Right lobe of liver (tissue), 6 donors: ENCODE measurements at regions not wholly inside any gene's neighbourhood (a gene's known extent, or its start where the extent isn't known, plus 50 kb on each side); places are given as distances from the start of the nearest gene placed in this dataset.

Source experiments
- ATAC-seq, 4 donors: fragments of 200-7000 bp; cut with Tn5 transposase; one replicate each; pipeline ENCODE4 v1.9.1; 2020; ENCODE audit warnings: mild to moderate bottlenecking in 4 of 4, moderate library complexity in 4 of 4
- DNase-seq, 3 donors: peaks; one replicate each; pipeline ENCODE4 v3.0.0-alpha.2; 2020
- H3K27ac ChIP-seq, 3 donors: fragments of 200-600 bp; one replicate each; pipeline ENCODE4 v1.8.0; 2022
- H3K27me3 ChIP-seq, 2 donors: fragments of 200-600 bp; one replicate each; pipeline ENCODE4 v1.8.0; 2022
- H3K36me3 ChIP-seq, 4 donors: fragments of 200-600 bp; sonication (generic) in 1 of 4; one replicate each; pipeline versions ENCODE4 v1.5.1 to v1.8.0; 2017 to 2022; ENCODE audit warnings: control low read depth in 1 of 4
- H3K4me1 ChIP-seq, 4 donors: fragments of 200-600 bp; sonication (generic) in 1 of 4; one replicate each; pipeline versions ENCODE4 v1.5.1 to v1.8.0; 2017 to 2022; ENCODE audit warnings: control low read depth in 1 of 4
- H3K4me3 ChIP-seq, 3 donors: fragments of 200-600 bp; one replicate each; pipeline ENCODE4 v1.8.0; 2022
- H3K9me3 ChIP-seq, 4 donors: fragments of 200-600 bp; sonication (generic) in 1 of 4; one replicate each; pipeline versions ENCODE4 v1.5.1 to v1.8.0; 2017 to 2022; ENCODE audit warnings: control low read depth in 1 of 4
- POLR2A ChIP-seq: fragments of 450-650 bp; IDR thresholded peaks from one replicate; pipeline ENCODE4 v1.6.1; 2017; ENCODE audit warnings: antibody characterized with exemption, mild to moderate bottlenecking
- WGBS: methylation state at CpG from one replicate; pipeline ENCODE4 v1.1.6; 2018; ENCODE audit warnings: low coverage, low lambda C conversion rate; ENCODE audit not compliant: insufficient coverage; ENCODE audit errors: missing lambda C conversion rate; 5-methylcytosine and 5-hydroxymethylcytosine counted together
- intact Hi-C, 2 donors: fragments of 100-400 bp; cut with DNase I; formaldehyde crosslinking; loops; one replicate each; pipeline versions ENCODE4 v1.11.2 to v1.14.1; 2022
- TF ChIP-seq, protein P1 (sequence below), 4 donors: fragments of 200-600 bp in 3 of 4; fragments of 450-650 bp in 1 of 4; IDR thresholded peaks; one replicate each; pipeline versions ENCODE4 v1.5.1 to v1.8.0; 2016 to 2022; ENCODE audit warnings: antibody characterized with exemption in 4 of 4, mild to moderate bottlenecking in 2 of 4
- donor health status: DM: no; HTN: yes; CAD: no.
- donor health status: DM: no; HTN: no; CAD: no.
- donor health status: DM: no; HTN: no; CAD: no.
- donor health status: DM: no; HTN: yes; CAD: no.
- donor health status: DM: no; HTN: yes; CAD: no.

DNA sequence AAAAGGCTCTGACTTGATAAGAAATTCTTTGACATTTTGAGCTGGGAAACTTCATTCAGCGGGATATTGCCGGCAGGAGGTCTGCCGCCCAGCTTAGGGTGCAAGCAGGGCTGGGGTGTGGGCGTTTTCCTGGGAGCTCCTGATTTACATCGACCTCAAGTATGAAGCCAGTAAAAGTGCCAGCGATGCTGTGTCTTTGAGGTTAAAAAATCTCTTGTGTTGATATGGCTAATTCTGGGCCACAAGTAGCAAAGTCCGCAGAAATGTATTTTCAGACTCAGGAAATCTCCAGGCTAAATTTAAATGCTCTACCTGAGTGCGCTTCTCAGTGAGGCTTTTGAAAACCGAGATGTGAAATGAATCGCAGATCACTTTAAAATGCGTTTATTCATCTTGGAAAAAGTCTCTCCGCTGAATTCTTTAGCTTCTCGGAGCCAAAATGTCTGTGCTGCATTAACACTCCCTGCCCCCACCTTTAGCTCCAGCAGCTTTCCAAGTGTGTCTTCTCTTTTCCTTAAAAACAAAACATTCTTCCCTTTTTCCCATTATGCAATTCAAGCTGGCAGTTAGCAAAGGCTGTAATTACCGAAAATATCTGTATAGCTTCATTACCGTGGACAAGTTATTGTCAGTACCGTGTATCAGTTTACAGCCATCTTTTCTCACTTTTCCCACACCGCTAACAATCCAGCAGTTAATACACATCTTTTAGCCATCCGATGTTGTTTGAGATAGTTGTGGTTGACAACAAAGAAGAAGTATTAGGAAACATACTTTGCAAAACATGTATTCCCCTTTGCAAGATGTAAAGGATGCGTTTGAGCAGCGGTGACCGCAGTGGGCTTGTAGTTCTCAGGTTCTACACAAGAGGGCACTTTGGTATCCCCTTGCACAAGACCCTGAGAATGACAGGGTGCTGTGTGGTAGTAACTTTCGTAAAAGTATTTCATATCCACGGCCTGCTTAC is 136.0 kb upstream of the STX18 start:
- ATAC-seq, result no peak
- Histone ChIP-seq H3K4me1 (peaks cover 0 to 14% (median 0%) of the 10 kb centered on the region in 4 donors), H3K27me3 (no peaks in the 10 kb centered on the region), H3K4me3 (no peak overlapping the region), H3K36me3 (no peaks in the 10 kb centered on the region), H3K9me3 (no peaks in the 10 kb centered on the region), H3K27ac (no peak overlapping the region)
- TF ChIP-seq POLR2A, result no peak
- TF ChIP-seq, protein P1, sequence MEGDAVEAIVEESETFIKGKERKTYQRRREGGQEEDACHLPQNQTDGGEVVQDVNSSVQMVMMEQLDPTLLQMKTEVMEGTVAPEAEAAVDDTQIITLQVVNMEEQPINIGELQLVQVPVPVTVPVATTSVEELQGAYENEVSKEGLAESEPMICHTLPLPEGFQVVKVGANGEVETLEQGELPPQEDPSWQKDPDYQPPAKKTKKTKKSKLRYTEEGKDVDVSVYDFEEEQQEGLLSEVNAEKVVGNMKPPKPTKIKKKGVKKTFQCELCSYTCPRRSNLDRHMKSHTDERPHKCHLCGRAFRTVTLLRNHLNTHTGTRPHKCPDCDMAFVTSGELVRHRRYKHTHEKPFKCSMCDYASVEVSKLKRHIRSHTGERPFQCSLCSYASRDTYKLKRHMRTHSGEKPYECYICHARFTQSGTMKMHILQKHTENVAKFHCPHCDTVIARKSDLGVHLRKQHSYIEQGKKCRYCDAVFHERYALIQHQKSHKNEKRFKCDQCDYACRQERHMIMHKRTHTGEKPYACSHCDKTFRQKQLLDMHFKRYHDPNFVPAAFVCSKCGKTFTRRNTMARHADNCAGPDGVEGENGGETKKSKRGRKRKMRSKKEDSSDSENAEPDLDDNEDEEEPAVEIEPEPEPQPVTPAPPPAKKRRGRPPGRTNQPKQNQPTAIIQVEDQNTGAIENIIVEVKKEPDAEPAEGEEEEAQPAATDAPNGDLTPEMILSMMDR (IDR thresholded peaks at IDR 0.05), result peak in 3 of 4 donors; percentile 15 to 41 (median 23)
- intact Hi-C loops, result no loop called here
- no peak for DNase-seq
- 64% methylated on average over 22 of the region's 23 CpGs for WGBS

DNA sequence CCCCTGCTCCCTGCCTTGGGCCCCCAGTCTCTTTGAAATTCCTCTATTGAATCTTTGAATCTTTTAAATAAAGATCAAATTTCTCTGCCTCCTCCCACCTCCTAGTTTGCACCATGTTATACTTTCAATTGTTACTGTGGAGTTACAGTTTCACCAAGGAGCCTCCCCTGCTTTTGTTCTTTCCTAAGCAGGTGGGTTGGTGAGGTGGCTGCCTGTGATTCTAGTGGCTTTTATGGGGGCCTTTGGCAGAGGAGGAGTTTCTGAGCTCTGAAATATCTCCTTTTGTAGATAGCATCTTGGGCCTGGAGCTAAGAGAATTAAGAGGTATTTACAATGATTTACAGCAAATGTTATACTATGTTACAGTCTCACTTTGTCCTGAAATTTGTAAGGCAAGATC is 133.8 kb upstream of the STX18 start:
- Histone ChIP-seq H3K4me1 (peaks cover 0 to under 1% (median 0%) of the 10 kb centered on the region in 4 donors), H3K9me3 (no peaks in the 10 kb centered on the region), H3K27ac (no peak overlapping the region), H3K36me3 (no peaks in the 10 kb centered on the region), H3K4me3 (no peak overlapping the region), H3K27me3 (no peaks in the 10 kb centered on the region)
- intact Hi-C loops, result no loop called here
- DNase-seq, result no peak
- TF ChIP-seq, protein P1 (IDR thresholded peaks at IDR 0.05), result no peak
- TF ChIP-seq POLR2A, result no peak
- ATAC-seq, result no peak

DNA sequence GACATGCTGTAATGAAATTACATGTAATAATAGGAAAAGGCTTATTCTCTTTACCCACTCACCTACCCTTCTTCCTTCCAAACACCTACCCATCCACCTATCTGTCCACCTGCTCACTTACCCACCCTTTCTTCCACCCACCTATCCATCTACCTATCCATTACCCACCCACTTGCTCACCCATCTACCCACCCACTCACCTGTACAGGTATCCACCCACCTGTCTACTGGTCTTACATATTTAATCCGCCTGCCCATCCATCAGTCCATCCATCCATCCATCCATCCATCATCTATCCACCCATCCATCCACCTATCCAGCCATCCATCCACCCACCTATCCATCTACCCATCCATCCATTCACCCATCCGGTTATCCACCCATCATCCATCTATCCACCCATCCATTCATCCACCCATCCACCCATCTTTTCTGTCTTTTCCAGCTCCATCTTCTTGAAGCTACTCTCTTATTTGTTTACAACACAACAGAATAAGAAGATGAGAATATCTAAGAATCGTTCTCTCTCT is 133.3 kb upstream of the STX18 start:
- no peaks in the 10 kb centered on the region for H3K9me3 ChIP-seq
- intact Hi-C loops, result no loop called here
- no peaks in the 10 kb centered on the region for H3K4me1 ChIP-seq
- H3K4me3 ChIP-seq, result no peak overlapping the region
- H3K27me3 ChIP-seq, result no peaks in the 10 kb centered on the region
- 75% methylated on average over 3 of the region's 3 CpGs for WGBS
- no peak for TF ChIP-seq POLR2A
- TF ChIP-seq, protein P1 (IDR thresholded peaks at IDR 0.05), result no peak
- no peak for DNase-seq
- no peaks in the 10 kb centered on the region for H3K36me3 ChIP-seq
- ATAC-seq, result no peak
- H3K27ac ChIP-seq, result no peak overlapping the region

DNA sequence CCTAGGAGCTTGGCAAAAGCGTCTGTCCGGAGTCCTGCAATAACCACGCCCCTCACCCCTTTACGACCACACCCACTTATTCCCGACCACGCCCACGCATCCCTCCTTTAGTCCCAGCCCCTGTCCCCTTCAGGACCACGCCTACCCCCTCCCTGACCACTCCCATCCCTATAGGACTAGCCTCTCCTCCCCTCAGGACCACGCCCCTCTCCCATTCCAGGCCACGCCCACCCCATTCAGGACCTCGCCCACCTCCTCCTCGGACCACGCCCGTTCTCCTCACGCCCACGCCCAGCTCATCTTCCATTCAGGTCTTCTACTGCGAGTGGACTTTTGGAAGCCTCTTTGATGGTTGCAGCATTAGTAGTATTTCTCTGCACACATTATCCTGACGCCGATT is 131.2 kb upstream of the STX18 start:
- Histone ChIP-seq H3K4me1 (no peaks in the 10 kb centered on the region), H3K27me3 (no peaks in the 10 kb centered on the region), H3K9me3 (no peaks in the 10 kb centered on the region), H3K4me3 (no peak overlapping the region), H3K36me3 (no peaks in the 10 kb centered on the region), H3K27ac (no peak overlapping the region)
- ATAC-seq (peak in 1 of 4 donors; percentile 23), DNase-seq (no peak)
- TF ChIP-seq, protein P1 (IDR thresholded peaks at IDR 0.05), result no peak
- no peak for TF ChIP-seq POLR2A
- WGBS, result 48% methylated on average over 19 of the region's 19 CpGs
- intact Hi-C loops, result no loop called here
